ENCODE measurements at regions not wholly inside any gene's neighbourhood (a gene's known extent, or its start where the extent isn't known, plus 50 kb on each side); places are given as distances from the start of the nearest gene placed in this dataset.

- TF ChIP-seq FOS (IDR thresholded peaks at IDR 0.05; ENCODE audit: borderline replicate concordance, insufficient read depth, low read length) (no peak), EZH2 (IDR thresholded peaks at IDR 0.05; ENCODE audit: borderline replicate concordance, low read depth, low read length, severe bottlenecking) (no peak), GATA2 (IDR thresholded peaks at IDR 0.05; ENCODE audit: insufficient read depth, insufficient read length, low read depth, low read length) (no peak), POLR2A (IDR thresholded peaks at IDR 0.05; ENCODE audit: low read depth, low read length) (no peak)
These were observed 420.5 kb upstream of the NAALADL2 start for GRCh38 chr3:174438501-174439145.

Data from endothelial cell of umbilical vein (primary cell).